ENCODE measurements at regions not wholly inside any gene's neighbourhood (a gene's known extent, or its start where the extent isn't known, plus 50 kb on each side); places are given as distances from the start of the nearest gene placed in this dataset.

DNA sequence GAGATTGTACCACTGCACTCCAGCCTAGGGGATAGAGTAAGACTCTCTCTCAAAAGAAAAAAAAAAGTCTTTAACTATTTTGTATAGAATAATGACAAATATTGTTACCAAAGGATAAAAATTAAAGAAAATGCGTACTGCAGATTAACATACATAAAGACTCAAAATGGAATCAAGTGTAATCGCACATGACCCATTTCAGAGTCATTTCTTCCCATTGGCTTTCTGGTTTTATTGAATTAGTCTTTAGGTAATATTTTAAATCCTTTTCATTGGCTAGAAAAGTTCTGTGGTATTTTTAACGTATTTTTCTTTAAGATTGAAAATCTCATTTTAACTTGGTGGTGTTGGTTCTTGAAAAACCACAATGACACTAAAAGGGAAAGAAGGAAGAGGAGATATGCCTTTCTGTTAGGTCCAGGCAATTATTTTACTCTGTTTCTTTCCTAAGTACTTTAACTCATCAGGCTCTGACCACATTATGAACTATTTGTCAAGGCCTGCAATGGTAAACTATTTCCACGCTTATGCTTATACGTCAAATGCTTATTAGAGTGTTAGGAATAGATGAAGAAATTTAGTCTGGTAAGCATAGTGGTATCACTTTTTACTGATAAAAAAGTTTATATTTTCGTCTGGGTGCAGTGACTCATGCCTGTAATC is 52.3 kb downstream of the PLEKHG1 start:
- no peak overlapping the region for H3K4me3 ChIP-seq (ENCODE audit: low read length)
- TF ChIP-seq ZNF274 (IDR thresholded peaks at IDR 0.05; ENCODE audit: low read depth, low read length): no peak

DNA sequence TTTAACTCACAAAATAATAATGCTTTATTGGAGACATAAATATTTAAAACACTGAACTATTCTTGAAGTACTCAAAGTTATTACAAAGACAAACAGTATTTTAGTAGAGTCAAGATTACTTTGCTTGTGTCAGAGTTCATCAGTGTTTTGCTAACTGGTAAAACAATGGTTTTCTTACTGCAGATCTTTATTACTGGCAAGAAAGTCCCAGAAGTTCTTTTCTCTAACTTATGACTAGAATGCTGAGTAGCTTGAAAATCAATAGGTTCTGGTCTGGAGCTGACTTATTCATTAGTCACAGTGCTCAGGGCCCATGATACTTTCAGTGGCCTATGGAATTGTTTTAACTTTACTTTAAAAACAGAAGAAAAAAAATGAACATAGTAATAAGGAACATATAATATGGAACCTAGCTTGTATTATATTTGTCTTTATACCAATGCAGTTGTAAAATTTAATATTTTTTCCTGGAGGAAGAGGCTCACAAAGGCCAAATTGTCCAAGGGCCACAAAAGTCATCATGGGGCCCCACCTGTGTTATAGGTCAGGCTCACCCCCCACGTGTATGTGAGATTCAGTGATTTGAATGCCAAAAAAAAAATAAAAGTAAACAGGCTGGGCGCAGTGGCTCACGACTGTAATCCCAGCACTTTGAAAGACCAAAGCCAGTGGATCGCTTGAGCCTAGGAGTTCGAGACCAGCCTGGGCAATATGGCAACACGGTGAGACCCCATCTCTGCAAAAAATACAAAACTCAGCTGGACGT is 53.3 kb downstream of the PLEKHG1 start:
- no peak for TF ChIP-seq ZNF274 (IDR thresholded peaks at IDR 0.05; ENCODE audit: low read depth, low read length)
- H3K4me3 ChIP-seq (ENCODE audit: low read length): no peak overlapping the region

DNA sequence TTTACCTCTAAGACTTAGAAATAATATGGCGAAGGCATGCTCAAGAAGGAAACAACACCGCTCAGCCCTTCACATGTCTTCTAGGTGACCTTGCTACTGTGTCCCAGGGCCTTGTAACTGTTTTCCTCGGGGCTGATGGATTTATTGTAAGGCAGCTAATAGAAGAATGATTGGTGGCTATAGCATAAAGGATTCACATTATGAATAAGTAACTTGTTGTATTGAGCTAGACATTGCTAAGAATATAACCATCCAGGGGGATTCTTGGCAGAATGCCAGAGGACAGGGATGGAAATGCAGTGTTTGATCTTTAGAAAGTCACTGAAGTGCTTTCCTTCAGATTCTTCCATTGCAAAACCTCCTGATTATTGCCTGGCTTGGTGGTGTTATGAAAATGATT is 54.9 kb downstream of the PLEKHG1 start:
- no peak overlapping the region for H3K4me3 ChIP-seq (ENCODE audit: low read length)
- no peak for TF ChIP-seq ZNF274 (IDR thresholded peaks at IDR 0.05; ENCODE audit: low read depth, low read length)

DNA sequence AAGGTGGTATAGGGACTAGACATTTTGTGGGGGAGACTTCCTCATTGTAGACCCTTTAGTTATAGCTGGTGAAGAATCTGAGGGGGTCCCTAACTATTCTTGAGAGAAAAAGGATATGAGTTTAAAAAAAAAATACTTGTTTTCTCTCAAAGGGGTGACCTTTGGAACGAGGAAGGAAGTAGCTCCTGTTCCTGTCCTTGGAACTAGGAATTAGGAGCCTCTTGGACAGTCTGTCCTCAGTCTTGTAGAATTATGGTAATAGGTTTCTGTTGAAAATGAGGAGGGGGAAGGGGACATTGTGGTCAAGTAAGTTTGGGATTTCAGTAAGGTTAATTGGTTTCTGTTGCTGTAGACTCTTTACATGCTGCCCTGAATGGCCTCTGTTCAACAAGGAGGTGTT is 56.5 kb downstream of the PLEKHG1 start:
- no peak overlapping the region for H3K4me3 ChIP-seq (ENCODE audit: low read length)
- no peak for TF ChIP-seq ZNF274 (IDR thresholded peaks at IDR 0.05; ENCODE audit: low read depth, low read length)

DNA sequence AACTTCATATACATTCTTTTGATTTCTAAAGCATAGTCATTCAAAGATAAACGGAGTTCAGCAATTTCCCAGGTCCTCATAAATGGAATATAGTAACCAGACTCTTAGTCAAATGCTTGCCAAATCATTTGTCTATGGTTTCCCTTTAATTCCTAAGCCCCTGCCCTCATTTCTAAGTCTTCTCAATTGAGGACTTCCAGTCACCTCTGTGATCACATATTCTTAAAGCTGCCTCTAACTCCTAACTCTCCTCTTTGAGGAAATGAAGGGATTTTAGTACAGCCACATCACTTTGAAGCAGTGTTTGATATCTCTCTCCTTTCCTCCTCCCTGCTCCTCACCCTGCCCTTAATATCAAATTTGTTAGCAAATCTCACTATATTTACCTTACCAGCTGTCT is 58.7 kb downstream of the PLEKHG1 start:
- TF ChIP-seq ZNF274 (IDR thresholded peaks at IDR 0.05; ENCODE audit: low read depth, low read length): no peak
- no peak overlapping the region for H3K4me3 ChIP-seq (ENCODE audit: low read length)

DNA sequence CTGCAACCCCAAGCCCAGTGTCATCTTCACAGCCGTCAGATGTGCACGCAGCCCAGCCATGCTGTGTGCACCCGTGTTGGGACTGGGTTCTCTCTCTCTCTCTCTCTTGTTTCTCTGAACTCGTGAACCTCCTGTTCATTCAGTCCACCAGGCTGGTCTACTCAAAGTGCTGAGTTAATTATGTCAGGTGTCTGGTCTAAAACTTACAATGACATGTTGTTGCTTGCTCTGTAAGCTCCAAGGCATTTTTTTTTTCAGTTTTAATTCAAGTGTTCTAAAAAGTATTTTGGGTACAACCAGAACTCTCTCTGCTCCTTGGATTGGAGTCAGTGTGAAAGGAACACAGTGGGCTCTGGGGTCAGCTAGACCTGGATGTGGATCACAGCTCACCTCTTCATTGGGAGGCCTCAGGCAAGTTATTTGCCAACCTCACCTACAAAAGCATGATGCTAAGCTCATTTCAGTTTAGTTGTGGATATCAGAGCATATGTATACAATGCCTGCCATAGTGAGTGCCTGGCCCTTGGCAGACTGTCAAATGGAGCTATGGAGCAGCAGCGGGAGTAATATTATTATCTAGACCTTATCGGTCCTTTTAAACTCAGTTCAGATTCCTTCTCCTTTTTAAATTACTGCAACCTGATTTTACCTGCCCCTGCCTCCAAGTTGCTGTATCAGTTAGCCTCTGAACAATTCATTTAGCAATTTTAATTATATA is 59.5 kb downstream of the PLEKHG1 start:
- TF ChIP-seq ZNF274 (IDR thresholded peaks at IDR 0.05; ENCODE audit: low read depth, low read length): no peak
- no peak overlapping the region for H3K4me3 ChIP-seq (ENCODE audit: low read length)

DNA sequence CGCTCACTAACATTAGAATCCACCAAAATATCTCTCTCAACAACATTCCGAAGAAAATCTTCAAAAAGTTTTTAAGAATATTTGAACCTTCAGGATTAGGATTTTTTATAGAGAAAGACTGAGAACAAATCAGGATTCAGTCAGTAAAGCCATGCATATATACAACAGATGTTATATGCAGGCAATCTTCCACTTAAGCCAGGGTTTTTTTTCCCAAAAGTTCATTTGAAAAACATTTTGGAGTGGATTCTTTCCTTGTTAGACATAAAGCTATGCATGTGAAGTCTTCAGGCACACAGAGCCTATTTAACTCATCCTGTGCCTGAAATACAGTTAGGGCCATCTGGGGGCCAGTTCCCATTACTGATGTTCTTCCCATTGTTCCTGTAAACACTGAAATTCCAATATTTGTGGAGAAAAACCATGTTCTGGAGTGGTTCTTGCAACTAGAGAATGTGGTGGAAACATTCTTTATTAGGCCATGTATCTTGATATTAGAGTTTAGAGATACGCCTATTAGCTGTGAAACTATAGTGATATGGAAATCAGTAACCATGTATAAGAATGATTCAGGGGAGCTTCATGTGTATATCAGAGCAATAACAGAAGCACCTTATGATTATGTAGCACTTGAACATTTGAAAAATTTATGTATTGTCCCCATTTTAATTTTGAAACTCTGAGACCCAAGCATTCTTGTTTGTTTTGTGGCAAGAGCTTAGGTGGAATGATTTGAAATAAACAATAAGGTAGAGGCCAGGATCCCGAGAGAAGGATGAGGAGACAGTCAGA is 61.7 kb downstream of the PLEKHG1 start:
- TF ChIP-seq ZNF274 (IDR thresholded peaks at IDR 0.05; ENCODE audit: low read depth, low read length): no peak

DNA sequence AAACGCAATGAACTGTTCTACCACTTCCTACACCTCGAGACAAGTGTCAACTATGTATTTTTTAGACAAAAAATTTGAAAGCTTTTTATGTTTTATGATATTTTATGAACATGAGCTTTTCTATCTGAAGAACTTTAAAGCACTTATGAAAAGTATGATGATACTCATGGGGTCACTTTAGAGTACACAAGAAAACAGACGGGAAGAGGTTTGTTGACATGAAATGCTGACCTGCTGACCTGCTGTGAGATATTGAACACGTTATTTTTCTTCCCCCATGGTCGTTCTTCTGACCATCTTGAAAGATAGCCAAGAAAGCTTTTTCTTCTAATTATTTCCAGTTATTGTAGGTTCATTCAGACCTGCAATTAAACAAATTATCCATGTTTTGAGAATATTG is 63.1 kb downstream of the PLEKHG1 start:
- no peak overlapping the region for H3K4me3 ChIP-seq (ENCODE audit: low read length)
- no peak for TF ChIP-seq ZNF274 (IDR thresholded peaks at IDR 0.05; ENCODE audit: low read depth, low read length)

More for the DNA sequence above, 61.7 kb downstream of the PLEKHG1 start:
- no peak overlapping the region for H3K4me3 ChIP-seq (ENCODE audit: low read length)

DNA sequence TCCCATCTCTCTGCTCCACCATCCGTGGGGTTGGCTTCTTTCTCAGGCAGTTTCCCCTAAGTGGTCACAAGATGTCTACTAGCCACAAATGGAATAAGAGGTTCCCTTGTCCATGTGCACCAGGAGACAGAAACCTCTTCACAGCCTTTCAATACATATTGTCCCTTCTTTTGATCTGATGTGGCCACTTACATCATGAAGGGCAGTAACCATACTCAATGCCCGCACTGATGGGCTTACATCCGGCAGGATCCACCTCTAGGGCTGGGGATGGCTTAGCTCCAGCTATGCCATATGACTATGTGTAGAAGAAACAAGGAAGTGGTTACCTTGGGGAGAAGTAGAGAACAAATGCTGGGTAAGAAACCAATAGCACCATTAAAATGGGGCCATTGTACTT is 64.4 kb downstream of the PLEKHG1 start:
- TF ChIP-seq ZNF274 (IDR thresholded peaks at IDR 0.05; ENCODE audit: low read depth, low read length): no peak
- no peak overlapping the region for H3K4me3 ChIP-seq (ENCODE audit: low read length)

DNA sequence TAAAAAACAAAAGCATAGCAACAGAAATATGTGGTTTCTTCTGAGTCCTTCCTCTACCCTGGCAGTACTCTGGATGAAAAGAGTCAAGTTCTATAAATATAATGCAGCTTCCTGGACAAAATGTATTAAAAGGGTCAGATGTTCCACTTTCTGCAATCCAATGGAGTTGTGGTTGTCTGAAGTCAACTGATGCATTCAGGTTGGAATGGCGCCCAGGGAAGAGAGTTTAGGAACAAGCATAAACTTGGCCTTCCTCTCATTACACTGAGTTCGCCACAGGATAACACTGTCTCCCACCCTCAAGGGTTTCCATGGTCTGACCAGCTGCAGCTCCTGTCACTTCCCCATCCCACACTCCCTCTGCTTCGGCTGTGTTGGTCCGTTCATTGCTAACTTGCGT is 66.4 kb downstream of the PLEKHG1 start:
- no peak for TF ChIP-seq ZNF274 (IDR thresholded peaks at IDR 0.05; ENCODE audit: low read depth, low read length)
- no peak overlapping the region for H3K4me3 ChIP-seq (ENCODE audit: low read length)

DNA sequence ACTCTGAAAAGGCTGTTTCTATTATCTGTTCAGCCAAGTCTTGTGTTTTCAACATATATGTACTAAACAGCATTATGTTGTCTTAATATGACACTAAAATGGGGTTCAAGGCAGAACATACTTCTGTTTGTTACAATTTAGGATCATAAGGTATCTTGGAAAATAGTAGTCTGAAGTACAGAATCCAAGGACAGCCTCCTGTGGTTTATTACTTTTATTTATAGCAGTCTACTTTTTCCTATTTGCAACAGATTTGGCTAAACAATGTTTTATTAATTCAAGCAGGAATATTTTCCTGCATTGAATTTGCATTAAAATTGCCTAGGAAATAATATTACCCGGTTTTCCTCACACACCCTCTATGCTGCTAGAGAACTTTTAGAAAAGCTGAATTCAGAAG is 67.7 kb downstream of the PLEKHG1 start:
- no peak overlapping the region for H3K4me3 ChIP-seq (ENCODE audit: low read length)
- TF ChIP-seq ZNF274 (IDR thresholded peaks at IDR 0.05; ENCODE audit: low read depth, low read length): no peak

DNA sequence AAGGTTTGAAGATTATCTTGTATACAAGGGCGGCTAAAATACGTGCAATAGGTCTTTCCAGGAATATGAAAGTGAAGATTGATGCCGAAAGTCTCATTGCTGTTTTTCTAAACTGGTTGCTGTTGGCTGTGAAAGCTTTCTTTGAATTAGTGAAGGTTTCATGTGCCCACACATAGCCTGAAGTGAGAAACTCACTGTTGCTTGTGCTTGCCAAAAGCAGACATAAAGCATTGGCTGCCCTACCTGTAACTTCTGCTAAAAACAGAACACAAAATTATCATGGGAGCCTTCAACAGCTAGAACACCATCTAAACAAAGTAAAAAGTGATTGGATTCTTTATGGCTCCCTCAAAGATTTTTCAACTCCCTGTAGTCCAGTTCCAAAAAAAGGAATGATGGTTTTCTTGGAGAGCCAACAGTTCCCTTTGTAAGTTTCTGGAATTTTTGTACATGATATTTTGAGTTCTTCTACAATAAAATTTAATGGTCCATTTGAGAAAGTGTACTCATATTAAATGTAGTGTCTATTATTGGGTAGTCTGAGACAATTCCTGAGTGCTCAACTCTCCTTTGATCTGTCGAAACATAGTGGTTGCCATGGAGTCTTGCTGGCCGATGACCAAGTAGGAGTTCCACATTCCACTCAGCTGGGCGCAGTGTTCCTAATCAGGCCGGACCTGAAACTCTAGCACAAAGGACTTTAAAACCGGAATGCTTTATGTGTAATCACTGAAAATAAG is 68.5 kb downstream of the PLEKHG1 start:
- no peak for TF ChIP-seq ZNF274 (IDR thresholded peaks at IDR 0.05; ENCODE audit: low read depth, low read length)
- no peak overlapping the region for H3K4me3 ChIP-seq (ENCODE audit: low read length)

DNA sequence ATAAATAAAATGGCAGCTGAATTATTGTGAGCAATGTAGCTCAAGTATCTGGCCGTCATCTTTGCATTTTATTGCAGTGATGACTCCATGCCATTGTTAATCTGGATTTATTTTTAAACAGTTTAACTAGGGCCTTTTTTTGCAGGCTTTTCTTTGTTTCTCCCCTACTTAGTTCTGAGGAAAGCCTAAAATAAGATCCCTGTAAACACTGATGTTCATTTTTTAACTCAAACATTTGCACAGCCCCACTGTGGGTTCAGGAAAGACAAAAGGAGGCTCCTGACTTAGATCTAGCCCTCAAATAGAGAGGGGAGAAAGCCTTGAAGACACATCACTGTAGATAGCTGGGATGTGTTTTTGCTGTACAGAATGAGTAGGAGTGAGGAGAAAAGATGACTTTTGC is 69.2 kb downstream of the PLEKHG1 start:
- no peak overlapping the region for H3K4me3 ChIP-seq (ENCODE audit: low read length)
- no peak for TF ChIP-seq ZNF274 (IDR thresholded peaks at IDR 0.05; ENCODE audit: low read depth, low read length)

Data from GM08714 (cell line).